Uterus (tissue), 3 donors: ENCODE measurements at regions not wholly inside any gene's neighbourhood (a gene's known extent, or its start where the extent isn't known, plus 50 kb on each side); places are given as distances from the start of the nearest gene placed in this dataset.

Experiments
- DNase-seq, 2 donors: peaks; one replicate each; pipeline ENCODE4 v3.0.0-alpha.2; 2019 to 2020
- H3K27ac ChIP-seq, 2 donors: fragments of 200-600 bp; sonication (generic); 1 replicate in 1 of 2; 2 replicates in 1 of 2; pipeline ENCODE4 v1.5.1; 2016 to 2018
- H3K27me3 ChIP-seq, 2 donors: fragments of 200-600 bp; sonication (generic); one replicate each; pipeline ENCODE4 v1.5.1; 2018 to 2019; ENCODE audit warnings: control low read depth in 1 of 2
- H3K36me3 ChIP-seq, 2 donors: fragments of 200-600 bp; sonication (generic); one replicate each; pipeline ENCODE4 v1.5.1; 2019; ENCODE audit warnings: control low read depth in 1 of 2
- H3K4me1 ChIP-seq, 2 donors: fragments of 200-600 bp; sonication (generic); one replicate each; pipeline ENCODE4 v1.5.1; 2018 to 2019; ENCODE audit warnings: control low read depth in 1 of 2
- H3K4me3 ChIP-seq, 2 donors: fragments of 200-600 bp; sonication (generic); 1 replicate in 1 of 2; 2 replicates in 1 of 2; pipeline ENCODE4 v1.5.1; 2018 to 2019; ENCODE audit warnings: mild to moderate bottlenecking in 1 of 2
- H3K9me3 ChIP-seq, 2 donors: fragments of 200-600 bp; sonication (generic); one replicate each; pipeline ENCODE4 v1.5.1; 2019; ENCODE audit warnings: control low read depth in 1 of 2
- CTCF ChIP-seq, 4 experiments: fragments of 200-600 bp in 2 of 4; fragments of 450-650 bp in 2 of 4; sonication (generic) in 2 of 4; IDR thresholded peaks; one replicate each; pipeline ENCODE4 v1.5.1; 2016 to 2019; ENCODE audit warnings: antibody characterized with exemption in 4 of 4, mild to moderate bottlenecking in 2 of 4, moderate library complexity in 1 of 4
- POLR2A ChIP-seq, 2 donors: fragments of 450-650 bp; IDR thresholded peaks; one replicate each; pipeline ENCODE4 v1.6.1; 2016; ENCODE audit warnings: antibody characterized with exemption in 2 of 2, mild to moderate bottlenecking in 1 of 2, moderate library complexity in 1 of 2
- intact Hi-C: fragments of 100-400 bp; cut with DNase I; formaldehyde crosslinking; loops from one replicate; pipeline ENCODE4 v1.15.1; 2023; ENCODE audit warnings: low total_unique reads
- donor health status: DM: yes; HTN: yes; CAD: no.

GRCh38 chr15:66955001-66955516 is 110.3 kb upstream of the SMAD3 start:
- Histone ChIP-seq H3K9me3 (no peaks in the 10 kb centered on the region), H3K36me3 (no peaks in the 10 kb centered on the region), H3K27me3 (no peaks in the 10 kb centered on the region), H3K4me3 (no peak overlapping the region), H3K4me1 (no peaks in the 10 kb centered on the region), H3K27ac (no peak overlapping the region)
- DNase-seq: no peak
- intact Hi-C loops: no loop called here
- TF ChIP-seq CTCF (IDR thresholded peaks at IDR 0.05): no peak
- TF ChIP-seq POLR2A (IDR thresholded peaks at IDR 0.05): no peak

GRCh38 chr15:66955871-66956585 is 109.4 kb upstream of the SMAD3 start:
- Histone ChIP-seq H3K27me3 (no peaks in the 10 kb centered on the region), H3K9me3 (no peaks in the 10 kb centered on the region), H3K27ac (no peak overlapping the region), H3K36me3 (no peaks in the 10 kb centered on the region), H3K4me1 (no peaks in the 10 kb centered on the region), H3K4me3 (no peak overlapping the region)
- no peak for TF ChIP-seq CTCF (IDR thresholded peaks at IDR 0.05)
- no peak for TF ChIP-seq POLR2A (IDR thresholded peaks at IDR 0.05)
- DNase-seq: no peak
- intact Hi-C loops: no loop called here

GRCh38 chr15:66956672-66957430 is 108.6 kb upstream of the SMAD3 start:
- H3K4me1 ChIP-seq: no peaks in the 10 kb centered on the region
- TF ChIP-seq CTCF (IDR thresholded peaks at IDR 0.05): no peak
- no peak for TF ChIP-seq POLR2A (IDR thresholded peaks at IDR 0.05)
- DNase-seq: no peak
- H3K36me3 ChIP-seq: no peaks in the 10 kb centered on the region
- H3K27ac ChIP-seq: no peak overlapping the region
- no peaks in the 10 kb centered on the region for H3K9me3 ChIP-seq
- H3K27me3 ChIP-seq: no peaks in the 10 kb centered on the region
- intact Hi-C loops: no loop called here
- no peak overlapping the region for H3K4me3 ChIP-seq

GRCh38 chr15:66957431-66957720 is 108.0 kb upstream of the SMAD3 start:
- no peak overlapping the region for H3K4me3 ChIP-seq
- intact Hi-C loops: no loop called here

More at GRCh38 chr15:66957431-66957720, 108.0 kb upstream of the SMAD3 start:
- Histone ChIP-seq H3K36me3 (no peaks in the 10 kb centered on the region), H3K27me3 (no peaks in the 10 kb centered on the region), H3K9me3 (no peaks in the 10 kb centered on the region), H3K4me1 (no peaks in the 10 kb centered on the region), H3K27ac (no peak overlapping the region)
- no peak for TF ChIP-seq POLR2A (IDR thresholded peaks at IDR 0.05)
- no peak for TF ChIP-seq CTCF (IDR thresholded peaks at IDR 0.05)
- DNase-seq: no peak
